H9 (cell line): ENCODE measurements at regions not wholly inside any gene's neighbourhood (a gene's known extent, or its start where the extent isn't known, plus 50 kb on each side); places are given as distances from the start of the nearest gene placed in this dataset.
A peak's percentile ranks its signal among the peaks of the same experiment; 100 is the strongest.

Experiments used
- DNase-seq: peaks from one replicate; pipeline ENCODE4 v3.0.0-alpha.2; 2017
- H2AFZ ChIP-seq: one replicate; pipeline ENCODE4 v1.6.1; 2013; ENCODE audit warnings: mild to moderate bottlenecking, low read length, control low read depth, moderate library complexity
- H2AK5ac ChIP-seq: 2 replicates; pipeline ENCODE4 v1.6.1; 2013; ENCODE audit warnings: low read length, control low read depth, mixed read lengths; ENCODE audit not compliant: insufficient read length
- H2BK120ac ChIP-seq: one replicate; pipeline ENCODE4 v1.6.1; 2013; ENCODE audit warnings: low read depth, mild to moderate bottlenecking, low read length, control low read depth, inconsistent platforms; ENCODE audit not compliant: poor library complexity, severe bottlenecking
- H2BK12ac ChIP-seq: 2 replicates; pipeline ENCODE4 v1.6.1; 2013; ENCODE audit warnings: low read length, control low read depth, mixed read lengths, low read depth; ENCODE audit not compliant: insufficient read length
- H2BK15ac ChIP-seq: 2 replicates; pipeline ENCODE4 v1.6.1; 2013; ENCODE audit warnings: low read depth, low read length, control low read depth
- H2BK20ac ChIP-seq: one replicate; pipeline ENCODE4 v1.6.1; 2013; ENCODE audit warnings: low read depth, mild to moderate bottlenecking, low read length, control low read depth, inconsistent platforms; ENCODE audit not compliant: poor library complexity, severe bottlenecking
- H2BK5ac ChIP-seq: 2 replicates; pipeline ENCODE4 v1.6.1; 2013; ENCODE audit warnings: low read length, control low read depth, mixed read lengths; ENCODE audit not compliant: insufficient read length
- H3K14ac ChIP-seq: 2 replicates; pipeline ENCODE4 v1.6.1; 2013; ENCODE audit warnings: low read length, control low read depth; ENCODE audit not compliant: insufficient read depth
- H3K18ac ChIP-seq: 2 replicates; pipeline ENCODE4 v1.6.1; 2013; ENCODE audit warnings: low read depth, mild to moderate bottlenecking, mixed read lengths, low read length, control low read depth; ENCODE audit not compliant: insufficient read length
- H3K23ac ChIP-seq: 2 replicates; pipeline ENCODE4 v1.6.1; 2013; ENCODE audit warnings: low read length, control low read depth, mixed read lengths, low read depth; ENCODE audit not compliant: insufficient read length
- H3K23me2 ChIP-seq: 2 replicates; pipeline ENCODE4 v1.6.1; 2013; ENCODE audit warnings: low read depth, mild to moderate bottlenecking, mixed read lengths, low read length, control low read depth; ENCODE audit not compliant: insufficient read length, poor library complexity, severe bottlenecking
- H3K27ac ChIP-seq: 2 replicates; pipeline ENCODE4 v1.5.1; 2013; ENCODE audit warnings: low read length, control low read depth, mixed read lengths, low read depth; ENCODE audit not compliant: insufficient read length
- H3K27me3 ChIP-seq: 2 replicates; pipeline ENCODE4 v1.6.1; 2013; ENCODE audit warnings: low read length, control low read depth, inconsistent platforms; ENCODE audit not compliant: insufficient read depth
- H3K4ac ChIP-seq: 2 replicates; pipeline ENCODE4 v1.6.1; 2013; ENCODE audit warnings: low read depth, mild to moderate bottlenecking, control low read depth, inconsistent platforms, low read length, moderate library complexity
- H3K4me1 ChIP-seq: 2 replicates; pipeline ENCODE4 v1.6.1; 2013; ENCODE audit warnings: low read length, control low read depth, inconsistent platforms; ENCODE audit not compliant: insufficient read depth
- H3K4me2 ChIP-seq: 2 replicates; pipeline ENCODE4 v1.6.1; 2013; ENCODE audit warnings: low read length, control low read depth, mixed read lengths; ENCODE audit not compliant: insufficient read length, insufficient read depth
- H3K56ac ChIP-seq: 2 replicates; pipeline ENCODE4 v1.6.1; 2013; ENCODE audit warnings: low read depth, mild to moderate bottlenecking, mixed read lengths, low read length, control low read depth; ENCODE audit not compliant: insufficient read length
- H3K79me1 ChIP-seq: 2 replicates; pipeline ENCODE4 v1.6.1; 2013; ENCODE audit warnings: low read depth, mild to moderate bottlenecking, moderate library complexity, low read length, control low read depth, inconsistent platforms; ENCODE audit not compliant: insufficient read depth, poor library complexity, severe bottlenecking
- H3K79me2 ChIP-seq: 2 replicates; pipeline ENCODE4 v1.6.1; 2013; ENCODE audit warnings: low read length, control low read depth, inconsistent platforms; ENCODE audit not compliant: insufficient read depth
- H3K9ac ChIP-seq: 2 replicates; pipeline ENCODE4 v1.6.1; 2013; ENCODE audit warnings: low read length, control low read depth, mixed read lengths; ENCODE audit not compliant: insufficient read length; ENCODE audit errors: extremely low read depth
- H3K9me3 ChIP-seq: one replicate; pipeline ENCODE4 v1.6.1; 2013; ENCODE audit warnings: low read depth, low read length, inconsistent platforms; ENCODE audit not compliant: control insufficient read depth
- H3T11ph ChIP-seq: one replicate; pipeline ENCODE4 v1.6.1; 2013; ENCODE audit warnings: mild to moderate bottlenecking, low read length, control low read depth, inconsistent platforms
- H4K20me1 ChIP-seq: one replicate; pipeline ENCODE4 v1.6.1; 2013; ENCODE audit not compliant: control insufficient read depth, insufficient read length, insufficient read depth
- H4K5ac ChIP-seq: 2 replicates; pipeline ENCODE4 v1.6.1; 2013; ENCODE audit warnings: low read depth, mild to moderate bottlenecking, mixed read lengths, low read length, control low read depth; ENCODE audit not compliant: insufficient read length
- H4K8ac ChIP-seq: replicated peaks from 2 replicates; pipeline ENCODE4 v1.6.1; 2013; ENCODE audit warnings: low read length, control low read depth, mixed read lengths, low read depth; ENCODE audit not compliant: insufficient read length
- H4K91ac ChIP-seq: 2 replicates; pipeline ENCODE4 v1.6.1; 2013; ENCODE audit warnings: low read depth, mild to moderate bottlenecking, moderate library complexity, mixed read lengths, low read length, control low read depth; ENCODE audit not compliant: insufficient read length
- H3K27ac Mint-ChIP-seq, 3 experiments: 2 replicates in 2 of 3; 3 replicates in 1 of 3; pipeline ENCODE4 v1.8.0; 2020 to 2021; ENCODE audit warnings: mixed read lengths in 3 of 3, mild to moderate bottlenecking in 1 of 3, moderate library complexity in 1 of 3
- H3K27me3 Mint-ChIP-seq: 2 replicates; pipeline ENCODE4 v1.8.0; 2021; ENCODE audit warnings: low read depth, mild to moderate bottlenecking, moderate library complexity, mixed read lengths
- H3K36me3 Mint-ChIP-seq, 3 experiments: 2 replicates in 2 of 3; 3 replicates in 1 of 3; pipeline ENCODE4 v1.8.0; 2020 to 2021; ENCODE audit warnings: low read depth in 3 of 3, mixed read lengths in 3 of 3; ENCODE audit not compliant: insufficient read depth in 1 of 3
- H3K4me1 Mint-ChIP-seq, 2 experiments: 2 replicates each; pipeline ENCODE4 v1.8.0; 2020; ENCODE audit warnings: mixed read lengths in 2 of 2
- H3K4me3 Mint-ChIP-seq, 2 experiments: 2 replicates in 1 of 2; 3 replicates in 1 of 2; pipeline ENCODE4 v1.8.0; 2020 to 2021; ENCODE audit warnings: mild to moderate bottlenecking in 2 of 2, mixed read lengths in 2 of 2, moderate library complexity in 1 of 2
- H3K9me3 Mint-ChIP-seq, 2 experiments: 2 replicates in 1 of 2; 3 replicates in 1 of 2; pipeline ENCODE4 v1.8.0; 2020; ENCODE audit warnings: mild to moderate bottlenecking in 2 of 2, mixed read lengths in 2 of 2, moderate library complexity in 1 of 2
- WGBS: extraction: QIAGEN DNeasy Blood & Tissue Kit; methylation state at CpG from one replicate; pipeline ENCODE4 v1.1.7; 2013; ENCODE audit warnings: missing lambda C conversion rate, low lambda C conversion rate, mixed read lengths; ENCODE audit not compliant: insufficient read length; ENCODE audit errors: extremely low coverage; 5-methylcytosine and 5-hydroxymethylcytosine counted together
- TF ChIP-seq, protein P1 (sequence below): fragments of 200-600 bp; sonication (generic); conservative IDR thresholded peaks from 3 replicates; pipeline ENCODE4 v1.8.0; 2021; ENCODE audit warnings: antibody characterized with exemption, mild to moderate bottlenecking

DNA sequence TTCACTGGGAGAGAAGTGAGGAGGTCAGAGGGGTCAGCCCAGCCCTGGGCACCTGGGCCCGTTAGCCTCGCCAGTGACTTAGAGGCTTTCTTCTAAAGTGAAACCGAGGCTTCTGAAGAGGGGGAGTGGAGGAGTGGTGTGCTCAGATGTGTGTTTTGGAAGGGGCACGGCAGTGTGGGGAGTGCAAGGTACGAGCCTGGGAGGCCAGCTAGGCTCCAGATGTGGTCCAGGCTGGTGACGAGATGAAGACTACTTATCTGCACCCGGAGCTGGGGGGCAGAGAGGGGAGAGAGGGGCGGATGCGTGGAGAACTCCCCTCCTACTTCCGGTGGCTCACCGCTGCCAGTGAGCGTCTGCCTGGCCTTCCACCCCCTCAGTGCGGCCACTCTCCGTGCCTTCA lies 371.3 kb upstream of the HS6ST1 start:
- Histone ChIP-seq H3K27ac (no peak overlapping the region), H2BK15ac (no peak overlapping the region), H3K4me1 (no peaks in the 10 kb centered on the region), H3K9me3 (no peaks in the 10 kb centered on the region), H3K79me2 (no peaks in the 10 kb centered on the region), H2BK5ac (no peak overlapping the region), H4K20me1 (no peaks in the 10 kb centered on the region), H3K14ac (no peak overlapping the region), H3K27me3 (no peaks in the 10 kb centered on the region), H3K4ac (no peak overlapping the region), H2BK120ac (no peak overlapping the region), H2AFZ (no peak overlapping the region), H3K56ac (no peak overlapping the region), H3T11ph (no peak overlapping the region), H4K8ac (no peak overlapping the region), H3K4me2 (no peak overlapping the region), H3K23me2 (no peaks in the 10 kb centered on the region), H2AK5ac (no peak overlapping the region), H2BK20ac (no peak overlapping the region), H4K5ac (no peak overlapping the region), H2BK12ac (no peak overlapping the region), H3K9ac (no peak overlapping the region), H3K23ac (no peak overlapping the region), H4K91ac (no peak overlapping the region), H3K18ac (peak overlapping the region; percentile 26), H3K79me1 (no peaks in the 10 kb centered on the region)
- H3K9me3 Mint-ChIP-seq: peaks cover 0 to 11% of the 10 kb centered on the region in 2 experiments; a peak in 3 of 5 replicates
- H3K36me3 Mint-ChIP-seq: peaks cover 0 to 5% (median 0%) of the 10 kb centered on the region in 3 experiments; a peak in 1 of 7 replicates
- H3K27ac Mint-ChIP-seq: no peak overlapping the region
- whole genome bisulfite sequencing: no CpG with 5 or more reads among the region's 14 CpGs
- peaks cover 11 to 24% of the 10 kb centered on the region in 2 experiments for H3K4me1 Mint-ChIP-seq
- no peaks in the 10 kb centered on the region; the same call in 1 of the 2 replicates for H3K27me3 Mint-ChIP-seq
- TF ChIP-seq, protein P1, sequence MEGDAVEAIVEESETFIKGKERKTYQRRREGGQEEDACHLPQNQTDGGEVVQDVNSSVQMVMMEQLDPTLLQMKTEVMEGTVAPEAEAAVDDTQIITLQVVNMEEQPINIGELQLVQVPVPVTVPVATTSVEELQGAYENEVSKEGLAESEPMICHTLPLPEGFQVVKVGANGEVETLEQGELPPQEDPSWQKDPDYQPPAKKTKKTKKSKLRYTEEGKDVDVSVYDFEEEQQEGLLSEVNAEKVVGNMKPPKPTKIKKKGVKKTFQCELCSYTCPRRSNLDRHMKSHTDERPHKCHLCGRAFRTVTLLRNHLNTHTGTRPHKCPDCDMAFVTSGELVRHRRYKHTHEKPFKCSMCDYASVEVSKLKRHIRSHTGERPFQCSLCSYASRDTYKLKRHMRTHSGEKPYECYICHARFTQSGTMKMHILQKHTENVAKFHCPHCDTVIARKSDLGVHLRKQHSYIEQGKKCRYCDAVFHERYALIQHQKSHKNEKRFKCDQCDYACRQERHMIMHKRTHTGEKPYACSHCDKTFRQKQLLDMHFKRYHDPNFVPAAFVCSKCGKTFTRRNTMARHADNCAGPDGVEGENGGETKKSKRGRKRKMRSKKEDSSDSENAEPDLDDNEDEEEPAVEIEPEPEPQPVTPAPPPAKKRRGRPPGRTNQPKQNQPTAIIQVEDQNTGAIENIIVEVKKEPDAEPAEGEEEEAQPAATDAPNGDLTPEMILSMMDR: no peak
- no peak for DNase-seq
- no peak overlapping the region for H3K4me3 Mint-ChIP-seq
